ENCODE measurements at regions not wholly inside any gene's neighbourhood (a gene's known extent, or its start where the extent isn't known, plus 50 kb on each side); places are given as distances from the start of the nearest gene placed in this dataset.

DNA sequence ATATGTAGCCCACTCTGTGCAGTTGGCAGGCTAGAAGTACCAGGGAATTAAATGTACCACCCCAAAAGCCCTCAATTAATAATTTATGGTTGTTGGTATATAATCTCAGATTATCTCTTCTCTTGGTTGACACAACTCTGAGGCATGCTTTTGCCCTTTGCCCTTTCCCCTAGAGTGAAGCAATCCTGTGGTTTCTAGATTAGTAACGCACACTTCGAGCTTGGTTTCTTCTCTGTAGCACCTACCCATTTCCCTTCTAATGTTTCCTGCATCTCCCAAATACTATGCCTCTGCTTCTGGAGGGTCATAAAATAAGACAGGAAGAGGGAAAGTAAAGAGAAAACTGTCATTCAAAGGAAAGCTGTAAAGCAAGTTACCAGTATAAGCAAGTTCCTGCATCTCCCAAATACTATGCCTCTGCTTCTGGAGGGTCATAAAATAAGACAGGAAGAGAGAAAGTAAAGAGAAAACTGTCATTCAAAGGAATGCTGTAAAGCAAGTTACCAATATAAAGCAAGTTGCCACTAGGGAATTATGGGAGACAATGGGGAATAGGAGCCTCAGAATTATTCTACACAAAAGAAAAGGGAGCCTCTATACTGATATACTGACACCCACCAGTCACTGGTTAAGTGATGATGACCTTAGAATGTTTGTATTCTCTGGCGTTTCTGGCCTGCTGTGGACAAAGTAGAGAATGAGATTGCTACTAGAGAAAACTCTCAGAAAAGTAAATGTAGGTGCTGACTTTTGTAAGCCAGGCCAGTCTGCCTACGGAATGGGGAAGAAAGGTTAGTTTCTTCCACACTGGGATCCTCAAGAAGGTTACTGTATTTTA, 862.6 kb upstream of the MAN1A1 start:
- DNase-seq, result no peak

DNA sequence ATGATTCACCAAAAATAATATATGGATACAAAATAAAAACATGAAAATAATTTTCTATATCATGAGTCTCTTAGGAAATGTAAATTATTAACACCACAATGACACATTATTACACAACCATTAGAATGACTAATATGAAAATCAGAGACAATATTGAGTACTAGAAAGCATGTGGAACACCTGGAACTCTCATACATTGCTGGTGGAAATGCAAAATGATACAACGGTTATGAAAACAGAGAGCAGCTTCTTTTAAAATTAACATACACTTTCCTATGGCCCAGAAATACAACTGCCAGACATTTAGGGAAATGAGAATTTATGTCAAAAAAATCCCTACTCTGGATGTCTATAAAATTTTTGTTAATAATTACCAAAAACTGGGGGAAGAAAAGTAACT, 853.3 kb upstream of the MAN1A1 start:
- DNase-seq, result no peak

DNA sequence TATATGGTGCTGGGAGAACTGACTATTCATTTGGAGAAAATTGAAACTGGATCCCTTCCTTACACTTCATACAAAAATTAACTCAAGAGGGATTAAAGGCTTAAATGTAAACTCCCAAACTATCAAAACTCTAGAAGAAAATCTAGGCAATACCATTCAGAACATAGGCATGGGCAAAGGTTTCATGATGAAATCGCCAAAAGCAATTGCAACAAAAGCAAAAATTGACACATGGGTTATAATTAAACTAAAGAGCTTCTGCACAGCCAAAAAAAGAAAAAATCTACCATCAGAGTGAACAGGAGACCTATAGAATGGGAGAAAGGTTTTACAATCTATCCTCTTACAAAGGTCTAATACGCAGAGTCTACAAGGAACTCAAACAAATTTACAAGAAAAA, 851.3 kb upstream of the MAN1A1 start:
- no peak for DNase-seq

DNA sequence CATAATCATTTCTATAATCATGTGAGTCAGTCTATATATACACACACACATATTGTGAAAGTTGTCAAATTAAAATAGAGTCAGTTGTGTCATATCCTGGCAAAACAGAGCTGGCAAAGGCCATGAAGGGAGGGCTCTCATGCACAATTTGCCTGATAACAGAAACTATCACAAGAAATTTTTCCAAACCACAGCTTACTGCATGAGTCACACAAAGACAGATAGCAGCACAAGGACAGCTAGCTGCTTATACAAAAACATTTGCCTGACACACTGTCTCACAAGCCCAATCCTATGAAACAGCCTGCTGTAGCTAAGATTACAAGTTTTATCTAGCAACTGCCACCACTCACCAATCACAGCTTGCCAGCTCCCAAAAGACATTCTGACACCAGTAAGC, 848.5 kb upstream of the MAN1A1 start:
- no peak for DNase-seq

DNA sequence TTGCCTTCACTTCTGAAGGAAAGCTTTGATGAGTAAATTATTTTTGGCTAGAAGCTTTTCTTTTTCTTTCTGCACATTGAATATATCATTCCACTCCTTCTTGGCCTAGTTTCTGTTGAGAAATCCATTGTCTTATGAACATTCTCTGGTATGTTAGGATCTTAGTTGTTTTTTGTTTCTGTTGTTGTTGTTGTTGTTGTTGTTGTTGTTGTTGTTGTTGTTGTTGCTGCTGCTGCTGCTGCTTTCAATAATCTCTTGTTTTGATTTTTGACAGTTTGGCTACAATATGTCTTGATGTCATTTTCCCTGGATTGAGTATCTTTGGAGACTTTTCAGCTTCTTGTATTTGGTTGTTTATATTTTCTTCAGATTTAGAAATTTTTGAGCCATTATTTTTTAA, 836.5 kb upstream of the MAN1A1 start:
- no peak for DNase-seq

DNA sequence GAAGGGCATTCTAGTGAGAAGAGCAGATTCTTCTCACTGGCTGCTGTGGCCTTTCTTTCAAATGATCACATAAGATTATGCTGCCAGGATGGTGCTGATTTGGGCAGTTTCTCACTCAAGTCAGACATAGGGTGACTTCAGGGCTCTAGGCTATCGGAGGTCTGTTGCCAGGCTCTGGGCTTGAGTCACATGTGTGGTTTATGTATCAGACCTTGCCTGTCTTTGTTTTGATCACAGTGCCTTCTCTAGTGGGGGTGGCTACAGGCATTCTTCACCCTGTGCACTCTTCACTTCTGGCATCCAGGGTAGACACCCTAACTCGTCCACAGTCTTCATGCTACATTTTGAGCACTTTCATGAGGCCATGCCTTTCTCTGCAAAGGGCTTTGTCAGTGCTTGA, 823.7 kb upstream of the MAN1A1 start:
- no peak for DNase-seq

DNA sequence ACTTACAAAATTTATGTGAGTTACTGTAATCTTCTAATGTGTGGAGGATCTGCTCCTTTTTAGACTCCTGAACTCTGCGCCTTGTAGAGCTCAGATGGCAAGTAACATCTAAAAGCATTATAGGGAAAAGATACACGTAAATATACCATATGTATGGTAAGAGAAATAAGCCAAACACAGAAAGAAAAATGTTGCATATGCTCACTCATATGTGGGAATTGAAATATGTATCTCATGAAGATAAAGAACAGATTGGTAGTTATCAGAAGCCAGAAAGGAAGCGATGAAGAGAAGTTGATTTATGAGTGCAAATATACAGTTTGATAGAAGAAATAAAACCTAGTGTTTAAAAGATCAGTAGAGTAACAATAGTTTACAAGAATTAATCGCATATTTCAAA, 815.0 kb upstream of the MAN1A1 start:
- DNase-seq, result no peak

DNA sequence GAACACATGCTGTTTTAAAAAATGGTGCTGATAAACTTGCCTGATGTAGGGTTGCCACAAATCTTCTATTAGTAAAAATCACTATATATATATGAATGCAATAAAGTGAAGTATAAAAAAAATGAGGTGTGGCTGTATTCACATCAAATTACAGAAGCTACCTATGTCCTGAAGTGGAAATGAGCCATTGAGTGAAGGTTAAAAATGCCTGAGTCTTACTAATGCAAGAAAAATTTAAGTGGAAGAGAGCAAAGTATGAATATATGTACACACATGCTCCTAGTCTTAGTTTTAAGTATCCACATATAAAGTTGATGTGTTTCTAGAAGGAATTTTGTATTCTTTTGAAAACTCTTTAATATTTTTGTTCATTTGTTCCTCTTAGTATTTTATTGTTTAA, 808.3 kb upstream of the MAN1A1 start:
- DNase-seq, result no peak

DNA sequence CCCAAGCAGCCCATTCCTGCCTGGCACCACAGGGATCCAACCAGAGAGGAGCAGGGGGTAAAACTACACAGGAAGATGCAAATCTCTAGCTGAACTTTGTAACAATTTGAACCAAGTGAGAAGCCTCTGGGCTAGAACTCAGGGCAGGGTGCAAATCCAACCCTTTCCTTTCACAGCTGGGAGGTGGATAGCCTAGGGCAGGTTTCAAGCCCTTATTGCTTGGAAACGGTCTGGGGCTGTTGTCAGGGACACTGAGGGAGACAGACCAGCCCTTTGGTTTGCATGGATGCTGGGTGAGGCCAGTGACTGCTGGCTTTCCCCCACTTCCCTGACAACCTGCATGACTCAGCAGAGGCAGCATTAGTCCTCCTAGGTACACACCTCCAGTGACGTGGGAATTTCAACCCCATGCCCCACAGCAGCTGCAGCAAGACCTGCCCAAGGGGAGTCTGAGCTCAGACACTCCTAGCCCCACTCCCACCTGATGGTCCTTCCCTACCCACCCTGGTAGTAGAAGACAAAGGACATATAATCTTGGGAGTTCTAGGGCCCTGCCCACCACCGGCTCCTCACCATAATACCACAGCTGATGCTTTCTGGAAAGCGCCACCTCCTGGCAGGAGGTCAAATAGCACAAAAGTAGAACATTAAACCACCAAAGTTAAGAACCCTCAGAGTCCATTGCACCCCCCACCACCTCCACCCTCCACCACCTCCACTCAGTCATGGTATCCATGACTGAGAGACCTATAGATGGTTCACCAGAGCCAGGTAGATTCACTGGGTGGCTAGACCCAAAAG, 797.7 kb upstream of the MAN1A1 start:
- no peak for DNase-seq

DNA sequence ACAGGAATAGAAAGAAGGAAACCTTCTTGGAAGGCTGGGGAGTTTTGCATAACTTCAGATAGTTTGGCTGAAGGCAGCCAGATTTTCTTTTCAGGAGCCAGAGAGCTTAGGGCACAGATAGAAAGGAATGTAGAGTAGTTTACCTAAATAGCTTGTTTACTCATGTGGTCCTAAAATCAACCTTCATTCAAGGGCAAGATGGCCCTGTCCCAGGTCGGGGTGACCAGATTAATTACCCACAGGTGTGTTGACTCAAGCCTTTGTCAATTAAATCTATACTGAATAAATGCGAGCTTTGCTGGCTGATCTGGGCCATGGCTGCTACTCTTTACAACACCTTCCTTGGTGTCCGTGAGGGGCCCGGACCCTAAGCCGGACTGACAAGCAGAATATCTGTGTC, 792.0 kb upstream of the MAN1A1 start:
- no peak for DNase-seq

DNA sequence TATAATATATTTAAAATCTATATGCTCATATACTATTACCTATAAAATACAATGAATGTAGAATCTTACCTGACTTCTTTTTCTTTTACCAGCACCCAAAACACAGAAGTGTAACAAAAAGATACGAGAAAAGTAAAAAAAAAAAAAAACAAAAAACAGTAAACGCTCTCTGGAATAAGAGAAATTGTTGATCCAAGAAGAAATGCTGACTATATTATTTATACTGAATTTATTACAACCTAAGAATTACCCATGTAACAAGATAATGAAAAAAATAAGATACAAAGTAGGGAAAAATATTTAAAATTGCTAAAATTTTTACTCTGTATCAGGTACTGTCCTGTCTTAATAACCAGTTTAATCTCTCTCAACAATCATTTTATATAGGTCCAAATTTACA, 787.9 kb upstream of the MAN1A1 start:
- DNase-seq, result no peak

DNA sequence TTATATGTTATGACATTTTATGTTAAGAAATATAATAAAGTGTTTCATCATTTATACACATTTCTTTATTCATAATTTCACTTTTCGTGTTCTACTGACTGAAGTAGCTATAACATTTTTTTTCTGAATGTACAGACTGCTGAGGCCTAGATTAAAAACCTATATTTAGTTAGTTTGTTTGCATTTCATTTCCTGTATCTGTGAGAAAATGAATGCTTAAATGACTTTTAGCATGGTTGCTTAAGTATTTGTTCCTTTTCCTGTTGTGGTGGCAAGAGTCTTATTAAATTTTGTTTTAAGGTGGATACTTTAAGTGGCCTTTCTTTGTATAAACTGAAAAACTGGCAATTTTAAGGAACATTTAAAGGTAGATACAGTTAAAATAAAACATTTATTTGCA, 779.7 kb upstream of the MAN1A1 start:
- no peak for DNase-seq

DNA sequence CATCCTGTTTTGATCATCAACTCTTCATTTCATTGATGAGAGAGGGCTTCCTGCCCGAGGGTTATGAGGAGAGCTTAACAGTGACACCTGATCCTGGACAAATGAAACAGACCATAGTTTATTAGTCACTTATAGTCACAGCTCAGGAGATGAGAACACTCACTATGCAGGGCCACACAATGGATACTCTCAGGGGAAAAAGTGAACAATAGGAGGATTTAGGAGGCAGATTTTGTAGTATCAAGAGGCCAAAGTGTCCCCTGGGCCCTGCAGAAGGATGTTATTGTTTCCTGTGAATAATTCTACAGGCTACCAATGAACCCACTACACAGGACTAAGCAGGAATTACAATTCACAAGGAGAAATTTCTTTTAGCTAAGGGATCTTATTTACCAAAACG, 772.8 kb upstream of the MAN1A1 start:
- DNase-seq, result no peak

DNA sequence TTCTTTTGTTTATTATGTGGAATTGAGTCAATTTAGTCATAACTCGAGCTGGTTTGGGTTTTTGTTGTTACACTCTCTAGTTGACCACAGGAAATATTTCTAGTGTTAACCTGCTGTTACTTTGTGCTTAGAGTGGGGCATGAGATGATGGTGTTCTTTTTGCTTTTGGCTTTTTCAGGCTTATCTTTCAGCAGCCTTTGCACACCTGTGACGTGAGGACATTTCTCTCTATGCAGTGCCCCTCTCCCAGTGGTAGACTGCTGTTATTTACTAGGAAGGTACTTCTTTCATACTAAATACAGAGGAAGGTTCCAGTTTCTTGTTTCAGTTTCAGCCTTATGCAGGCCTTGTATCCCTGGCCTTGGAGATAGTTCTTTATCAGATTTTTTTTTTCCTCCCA, 766.8 kb upstream of the MAN1A1 start:
- DNase-seq, result no peak

DNA sequence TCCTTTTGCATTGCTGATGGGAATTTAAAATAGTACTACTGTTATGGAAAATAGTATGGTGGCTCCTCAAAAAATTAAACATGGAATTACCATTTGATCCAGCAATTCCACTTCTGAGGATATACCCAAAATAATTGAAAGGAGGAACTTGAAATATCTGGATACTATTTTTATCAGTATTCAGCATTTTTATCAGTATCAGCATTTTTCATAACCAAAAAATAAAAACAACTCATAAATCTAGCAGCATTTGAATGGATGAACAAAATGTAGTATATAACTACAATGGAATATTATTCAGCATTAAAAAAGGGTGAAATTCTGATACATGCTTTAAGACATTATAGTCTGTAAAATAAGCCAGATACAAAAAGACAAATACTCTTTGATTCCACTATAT, 763.4 kb upstream of the MAN1A1 start:
- DNase-seq, result no peak

DNA sequence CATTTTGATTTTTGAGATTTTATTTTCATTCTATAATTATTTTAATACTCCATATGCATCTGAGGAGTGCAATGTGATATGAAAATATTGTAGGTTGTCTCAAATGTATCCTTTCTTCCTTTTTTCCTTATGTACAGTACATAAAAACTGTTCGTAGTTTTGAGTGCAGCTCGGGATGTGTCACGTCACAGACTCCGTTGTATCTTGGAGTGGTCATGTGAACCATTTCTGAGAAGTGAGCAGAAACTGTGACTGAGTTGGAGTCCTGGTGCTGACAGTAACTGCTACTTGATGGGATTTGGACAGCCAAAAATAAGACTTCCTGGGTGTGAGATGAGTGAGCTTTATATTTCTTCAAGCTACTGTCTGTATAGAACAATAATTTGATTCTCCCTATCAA, 761.4 kb upstream of the MAN1A1 start:
- no peak for DNase-seq

DNA sequence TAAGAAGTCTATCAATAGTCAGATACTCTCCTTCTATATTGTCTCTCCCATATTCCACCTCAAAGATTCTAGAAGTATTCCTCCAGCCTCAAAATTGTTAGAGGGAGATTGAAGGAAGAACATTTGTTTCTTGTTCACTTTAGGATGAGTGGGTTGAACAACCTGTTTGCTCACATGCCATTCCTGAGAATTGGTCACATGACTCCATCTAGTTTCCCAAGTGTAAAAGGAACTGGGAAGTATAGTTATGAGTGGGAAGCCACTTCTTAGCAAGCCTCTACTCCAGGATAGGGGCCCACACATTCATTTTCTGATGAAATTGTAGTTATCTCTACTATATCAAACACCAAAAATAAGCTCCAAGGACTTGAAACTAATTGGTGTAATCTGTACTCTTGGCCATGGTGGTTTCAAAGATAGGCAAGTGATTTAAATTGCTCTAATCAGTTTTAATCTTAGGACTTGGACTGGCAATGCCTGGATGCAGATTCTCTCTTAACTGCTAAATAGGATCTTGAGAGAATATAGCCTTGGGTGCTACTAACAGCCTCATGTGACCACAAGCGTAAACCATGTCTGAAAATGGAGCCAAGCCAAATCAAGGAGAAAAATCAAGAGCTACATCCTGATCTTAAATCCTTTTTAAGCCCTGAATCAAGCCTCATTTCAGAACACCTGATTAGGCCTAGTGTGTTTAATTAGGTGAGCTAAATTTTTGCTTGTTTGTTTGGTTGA, 758.7 kb upstream of the MAN1A1 start:
- no peak for DNase-seq

DNA sequence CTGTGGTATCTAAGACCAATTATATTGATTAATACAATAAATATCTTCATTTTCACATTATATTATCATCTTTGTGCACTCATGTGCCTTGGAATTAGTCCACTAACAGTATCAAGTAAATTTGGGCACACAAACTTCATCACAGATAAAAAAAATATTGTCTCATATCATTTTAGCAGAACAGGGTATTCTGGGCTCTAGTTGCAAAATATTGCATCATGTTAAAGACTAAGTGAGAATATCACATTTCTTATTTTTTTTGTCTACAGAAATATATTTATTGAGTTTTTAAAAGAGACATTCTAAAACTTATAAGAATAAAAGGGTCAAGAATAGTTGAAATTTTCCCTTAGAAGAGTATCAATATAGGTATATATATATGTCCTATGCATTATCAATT, 754.1 kb upstream of the MAN1A1 start:
- DNase-seq, result no peak

DNA sequence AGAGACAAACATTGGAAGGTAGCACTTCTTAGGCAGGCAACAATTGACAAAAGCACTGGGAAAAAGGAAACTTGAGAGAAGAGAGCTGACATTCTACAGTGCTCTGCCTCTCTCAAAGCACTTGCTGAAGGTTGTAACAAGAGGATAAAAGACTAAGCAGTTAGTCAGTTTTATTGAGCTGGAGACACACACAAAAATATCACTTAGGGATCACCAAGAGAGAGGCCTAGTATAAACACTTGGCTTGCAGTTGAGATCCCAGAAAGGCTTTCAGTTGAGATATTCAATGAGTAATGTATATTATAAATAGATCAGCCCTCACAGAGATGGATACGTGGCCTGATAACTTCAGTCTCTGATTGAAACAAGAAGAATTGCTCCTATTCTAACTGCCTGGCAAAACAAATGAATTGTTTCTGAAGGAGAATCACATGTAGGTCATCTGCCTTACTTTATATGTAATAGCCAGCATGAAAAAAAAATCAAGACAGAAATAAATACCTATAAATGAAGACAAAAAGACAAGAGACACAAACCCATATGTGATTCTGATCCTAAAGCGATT, 747.2 kb upstream of the MAN1A1 start:
- no peak for DNase-seq

DNA sequence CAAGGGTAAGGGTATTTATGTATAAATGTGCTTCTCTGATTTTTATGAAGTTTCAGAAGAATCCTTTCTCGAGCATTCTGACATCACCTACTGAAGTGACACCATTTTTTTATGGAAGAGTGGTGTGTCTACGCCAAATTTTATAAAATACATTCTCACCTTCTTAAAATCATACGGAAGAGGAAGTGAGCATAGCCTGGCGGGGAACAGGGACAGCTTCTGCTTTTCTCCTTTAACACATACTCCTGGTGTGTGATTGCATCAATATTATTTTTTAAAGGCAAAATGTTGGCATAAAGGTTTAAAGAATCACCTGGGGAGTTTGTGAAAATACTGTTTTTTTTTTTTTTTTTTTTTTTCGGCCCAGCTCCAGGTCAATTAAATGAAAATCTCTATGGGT, 733.6 kb upstream of the MAN1A1 start:
- no peak for DNase-seq

DNA sequence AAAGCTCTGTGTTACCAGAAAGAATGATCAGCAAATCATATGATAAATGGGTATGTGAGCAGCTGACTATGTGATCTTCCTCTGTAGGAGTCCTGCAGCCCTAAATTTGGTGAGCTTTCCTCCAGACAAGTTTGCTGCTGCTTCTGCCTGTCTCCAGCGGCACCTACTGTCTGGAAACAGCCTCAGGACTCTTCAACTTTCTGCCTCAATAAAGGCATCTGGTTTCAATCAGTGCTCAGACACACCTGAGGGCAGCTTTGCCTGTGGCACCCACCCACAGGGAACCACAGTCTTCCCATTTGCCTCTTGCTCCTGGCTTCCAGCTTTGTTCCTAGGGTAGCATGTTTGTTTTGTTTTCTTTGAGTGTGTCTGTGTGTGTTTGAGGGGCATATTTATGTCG, 727.9 kb upstream of the MAN1A1 start:
- DNase-seq, result no peak

DNA sequence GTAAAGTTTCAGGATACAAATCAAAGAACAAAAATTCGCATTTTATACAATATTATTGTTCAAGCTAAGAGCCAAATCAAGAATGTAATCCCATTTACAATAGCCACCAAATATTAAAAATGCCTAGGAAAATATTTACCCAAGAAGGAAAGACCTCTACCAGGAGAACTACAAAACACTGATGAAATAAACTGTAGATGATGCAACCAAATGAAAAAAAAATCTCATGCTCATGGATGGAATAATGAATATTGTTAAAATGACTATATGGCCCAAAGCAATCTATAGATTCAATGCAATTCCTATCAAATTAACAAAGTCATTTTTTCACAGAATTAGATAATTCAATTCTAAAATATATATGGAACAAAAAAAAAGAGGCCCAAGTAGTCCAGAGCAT, 708.8 kb upstream of the MAN1A1 start:
- DNase-seq, result no peak

DNA sequence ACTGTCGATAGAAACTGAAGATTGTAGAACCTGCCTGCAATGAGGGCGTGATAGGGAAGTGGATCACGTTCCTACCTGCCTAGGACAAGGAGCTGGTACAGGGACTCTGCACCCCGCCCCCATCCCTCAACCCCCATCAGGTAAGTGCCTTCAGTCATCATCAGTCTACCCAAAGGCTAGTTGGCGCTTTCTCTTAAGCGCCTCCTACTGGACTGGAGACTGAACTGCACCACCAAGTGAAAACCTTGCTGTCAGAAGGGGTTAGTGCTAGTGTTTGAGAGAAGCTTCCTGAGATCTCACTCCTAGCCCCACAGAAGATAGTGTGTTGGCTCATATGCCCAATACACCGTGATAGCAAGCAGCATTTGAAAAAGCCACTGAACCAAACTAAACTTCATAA, 706.5 kb upstream of the MAN1A1 start:
- no peak for DNase-seq
